ENCODE measurements at regions not wholly inside any gene's neighbourhood (a gene's known extent, or its start where the extent isn't known, plus 50 kb on each side); places are given as distances from the start of the nearest gene placed in this dataset.

DNA sequence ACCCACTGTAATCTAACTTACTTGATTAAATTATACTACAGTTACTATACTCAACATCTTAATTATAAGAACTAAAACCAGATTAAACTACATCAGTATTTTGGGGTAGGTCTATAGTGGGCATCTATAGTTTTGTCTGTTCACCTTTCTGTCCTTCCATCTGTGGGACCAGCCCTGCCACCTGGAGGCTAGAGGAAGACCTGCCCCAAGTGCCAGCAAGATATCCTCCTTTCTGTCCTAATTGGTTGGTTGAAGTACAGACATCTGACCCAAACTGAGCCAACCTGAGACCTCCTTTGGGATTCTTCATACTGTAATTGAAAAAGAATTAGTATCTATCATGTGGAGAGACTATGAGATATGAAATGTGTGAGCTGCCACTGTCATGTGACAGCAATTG lies 172.2 kb upstream of the TLL1 start:
- Histone ChIP-seq H3K9me3 (no peaks in the 10 kb centered on the region), H3K4me3 (no peak overlapping the region), H3K4me1 (no peaks in the 10 kb centered on the region), H3K27me3 (no peaks in the 10 kb centered on the region), H3K36me3 (no peaks in the 10 kb centered on the region), H3K27ac (no peak overlapping the region)
- TF ChIP-seq, protein P1, sequence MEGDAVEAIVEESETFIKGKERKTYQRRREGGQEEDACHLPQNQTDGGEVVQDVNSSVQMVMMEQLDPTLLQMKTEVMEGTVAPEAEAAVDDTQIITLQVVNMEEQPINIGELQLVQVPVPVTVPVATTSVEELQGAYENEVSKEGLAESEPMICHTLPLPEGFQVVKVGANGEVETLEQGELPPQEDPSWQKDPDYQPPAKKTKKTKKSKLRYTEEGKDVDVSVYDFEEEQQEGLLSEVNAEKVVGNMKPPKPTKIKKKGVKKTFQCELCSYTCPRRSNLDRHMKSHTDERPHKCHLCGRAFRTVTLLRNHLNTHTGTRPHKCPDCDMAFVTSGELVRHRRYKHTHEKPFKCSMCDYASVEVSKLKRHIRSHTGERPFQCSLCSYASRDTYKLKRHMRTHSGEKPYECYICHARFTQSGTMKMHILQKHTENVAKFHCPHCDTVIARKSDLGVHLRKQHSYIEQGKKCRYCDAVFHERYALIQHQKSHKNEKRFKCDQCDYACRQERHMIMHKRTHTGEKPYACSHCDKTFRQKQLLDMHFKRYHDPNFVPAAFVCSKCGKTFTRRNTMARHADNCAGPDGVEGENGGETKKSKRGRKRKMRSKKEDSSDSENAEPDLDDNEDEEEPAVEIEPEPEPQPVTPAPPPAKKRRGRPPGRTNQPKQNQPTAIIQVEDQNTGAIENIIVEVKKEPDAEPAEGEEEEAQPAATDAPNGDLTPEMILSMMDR (IDR thresholded peaks at IDR 0.05): no peak
- TF ChIP-seq POLR2A (IDR thresholded peaks at IDR 0.05): no peak
- DNase-seq: no peak

DNA sequence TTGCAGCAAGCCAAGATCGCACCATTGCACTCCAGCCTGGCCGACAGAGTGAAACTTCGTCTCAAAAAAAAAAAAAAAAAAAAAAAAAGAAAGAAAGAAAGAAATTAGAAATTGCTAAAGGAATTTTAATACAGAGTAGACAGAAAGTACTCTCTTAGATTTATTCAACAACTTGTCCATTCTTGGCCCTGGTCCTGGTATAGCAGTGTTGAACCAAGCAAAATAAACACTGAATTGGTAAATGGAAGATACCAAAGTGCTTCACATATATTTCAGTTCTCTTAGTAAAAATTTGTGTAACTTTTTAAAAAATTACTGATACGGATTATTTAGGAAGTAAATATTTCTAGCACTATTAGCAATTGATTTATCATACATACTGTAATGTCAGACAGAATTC lies 165.9 kb upstream of the TLL1 start:
- DNase-seq: no peak
- Histone ChIP-seq H3K36me3 (no peaks in the 10 kb centered on the region), H3K27ac (no peak overlapping the region), H3K4me1 (no peaks in the 10 kb centered on the region), H3K27me3 (no peaks in the 10 kb centered on the region), H3K4me3 (no peak overlapping the region), H3K9me3 (no peaks in the 10 kb centered on the region)
- TF ChIP-seq, protein P1 (IDR thresholded peaks at IDR 0.05): no peak
- no peak for TF ChIP-seq POLR2A (IDR thresholded peaks at IDR 0.05)

DNA sequence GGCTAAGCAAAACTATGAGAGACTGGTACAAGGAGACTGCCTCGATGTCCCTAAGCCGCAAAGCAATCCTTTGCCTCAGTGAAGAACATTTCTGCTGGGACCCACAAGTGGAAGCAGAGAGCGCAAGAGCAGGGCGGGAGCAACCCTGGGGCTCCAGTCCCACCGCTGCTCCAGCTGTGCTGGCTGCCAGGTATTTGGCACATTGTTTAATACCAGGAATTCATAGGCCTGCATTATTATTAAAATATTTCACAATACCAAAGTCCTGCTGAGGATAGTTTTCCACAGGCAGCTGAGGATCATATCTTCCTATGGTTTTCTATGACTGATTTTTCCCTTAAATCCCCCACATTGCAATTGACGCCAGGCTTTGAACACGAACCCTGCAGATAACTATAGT lies 163.5 kb upstream of the TLL1 start:
- Histone ChIP-seq H3K4me1 (no peaks in the 10 kb centered on the region), H3K4me3 (no peak overlapping the region), H3K9me3 (peaks cover 0 to 3% (median 0%) of the 10 kb centered on the region in 4 donors), H3K27ac (no peak overlapping the region), H3K27me3 (no peaks in the 10 kb centered on the region), H3K36me3 (no peaks in the 10 kb centered on the region)
- no peak for DNase-seq
- TF ChIP-seq, protein P1 (IDR thresholded peaks at IDR 0.05): no peak
- TF ChIP-seq POLR2A (IDR thresholded peaks at IDR 0.05): no peak

DNA sequence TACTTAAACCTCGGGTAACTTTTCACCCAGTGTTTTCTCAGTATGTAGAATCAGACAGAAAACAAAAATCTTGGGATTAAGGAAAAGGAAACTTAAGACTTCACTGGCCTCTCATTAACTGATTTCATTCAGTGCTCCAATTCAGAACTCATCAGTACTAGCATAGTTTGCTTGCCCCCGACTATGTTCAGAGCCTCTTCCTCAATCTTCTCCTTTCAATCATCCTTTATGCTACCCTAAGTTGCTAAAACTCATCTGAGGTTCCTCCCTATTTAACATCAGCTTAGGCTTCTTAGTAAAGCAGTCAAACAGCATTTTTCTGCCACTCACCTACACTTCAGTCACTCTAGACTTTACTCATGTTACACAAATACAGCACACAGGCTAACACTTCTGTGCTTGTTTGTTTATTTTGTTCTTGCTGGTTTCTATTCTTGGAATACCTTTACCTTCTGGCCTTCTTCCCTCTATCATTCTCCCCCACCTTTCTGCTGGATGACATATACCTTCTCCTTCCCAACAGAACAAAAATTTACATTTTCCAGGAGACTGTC lies 163.0 kb upstream of the TLL1 start:
- DNase-seq: no peak
- no peak overlapping the region for H3K27ac ChIP-seq

DNA sequence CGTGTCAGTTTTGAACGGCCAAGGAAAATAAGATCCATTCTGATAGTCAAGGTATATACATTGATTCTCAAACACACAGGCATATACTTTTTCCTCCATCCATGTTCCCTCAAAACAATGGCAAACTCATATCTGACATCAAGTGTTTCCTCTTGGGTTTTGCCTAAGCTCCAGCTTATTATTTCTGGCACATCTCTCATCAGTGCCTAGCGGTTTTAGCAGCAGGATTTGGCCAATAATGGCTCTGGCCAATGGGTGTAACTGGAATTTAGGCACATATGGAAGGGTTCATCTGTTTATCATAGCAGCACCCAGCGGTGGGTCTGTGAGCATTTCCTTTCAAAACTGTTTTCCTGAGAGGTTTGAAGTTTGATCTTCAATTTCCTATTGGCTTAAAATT lies 161.6 kb upstream of the TLL1 start:
- DNase-seq: no peak
- no peaks in the 10 kb centered on the region for H3K4me1 ChIP-seq
- no peak overlapping the region for H3K27ac ChIP-seq
- no peaks in the 10 kb centered on the region for H3K27me3 ChIP-seq
- H3K9me3 ChIP-seq: peaks cover 0 to 3% (median 0%) of the 10 kb centered on the region in 4 donors
- no peaks in the 10 kb centered on the region for H3K36me3 ChIP-seq
- no peak overlapping the region for H3K4me3 ChIP-seq
- TF ChIP-seq POLR2A (IDR thresholded peaks at IDR 0.05): no peak
- TF ChIP-seq, protein P1 (IDR thresholded peaks at IDR 0.05): no peak

More for the DNA sequence above, 163.0 kb upstream of the TLL1 start:
- no peaks in the 10 kb centered on the region for H3K36me3 ChIP-seq
- H3K4me1 ChIP-seq: no peaks in the 10 kb centered on the region
- H3K9me3 ChIP-seq: peaks cover 0 to 3% (median 0%) of the 10 kb centered on the region in 4 donors
- H3K4me3 ChIP-seq: no peak overlapping the region
- TF ChIP-seq POLR2A (IDR thresholded peaks at IDR 0.05): no peak
- TF ChIP-seq, protein P1 (IDR thresholded peaks at IDR 0.05): no peak
- H3K27me3 ChIP-seq: no peaks in the 10 kb centered on the region

DNA sequence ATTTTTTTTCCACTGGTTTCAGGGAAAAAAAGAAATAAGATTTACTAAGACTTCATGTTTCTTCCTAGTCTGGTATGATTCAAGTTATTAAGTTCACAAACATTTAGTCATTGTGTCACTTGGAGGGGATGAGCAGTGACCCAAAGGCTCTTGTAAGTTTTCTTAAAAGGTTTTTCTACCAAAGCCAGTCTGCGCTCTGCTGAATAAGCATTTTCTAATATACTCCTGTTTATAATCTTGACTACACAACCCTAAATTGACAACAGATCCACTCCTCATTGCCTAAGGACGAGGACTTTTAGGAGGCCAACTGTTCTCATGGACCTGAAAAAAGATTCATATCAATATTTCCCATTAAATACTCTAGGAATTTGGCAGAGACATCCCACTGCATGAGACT lies 161.1 kb upstream of the TLL1 start:
- TF ChIP-seq POLR2A (IDR thresholded peaks at IDR 0.05): no peak
- TF ChIP-seq, protein P1 (IDR thresholded peaks at IDR 0.05): no peak
- no peak for DNase-seq
- no peak overlapping the region for H3K4me3 ChIP-seq
- no peaks in the 10 kb centered on the region for H3K36me3 ChIP-seq
- no peaks in the 10 kb centered on the region for H3K27me3 ChIP-seq
- H3K9me3 ChIP-seq: peaks cover 0 to 3% (median 0%) of the 10 kb centered on the region in 4 donors
- H3K4me1 ChIP-seq: no peaks in the 10 kb centered on the region
- H3K27ac ChIP-seq: no peak overlapping the region

Data from Peyer's patch (tissue), 4 donors.